Smooth muscle cell (in vitro differentiated cells): ENCODE measurements at regions not wholly inside any gene's neighbourhood (a gene's known extent, or its start where the extent isn't known, plus 50 kb on each side); places are given as distances from the start of the nearest gene placed in this dataset.

ENCODE experiments used
- DNase-seq: peaks from one replicate; lab custom pipeline; 2025; ENCODE audit not compliant: unreplicated experiment; lab: John Stamatoyannopoulos, UW
- H2AFZ ChIP-seq: fragments of 200-600 bp; sonication (generic); 2 replicates; pipeline ENCODE4 v1.6.0; 2016; ENCODE audit warnings: antibody characterized with exemption, low read depth, mild to moderate bottlenecking
- H3F3A ChIP-seq: fragments of 200-600 bp; sonication (generic); 2 replicates; pipeline ENCODE4 v1.6.0; 2017; ENCODE audit warnings: antibody characterized with exemption, low read depth
- H3K27ac ChIP-seq: fragments of 200-600 bp; sonication (generic); 2 replicates; pipeline ENCODE4 v1.5.1; 2016; ENCODE audit warnings: low read depth, mild to moderate bottlenecking
- H3K27me3 ChIP-seq: fragments of 200-600 bp; sonication (generic); 2 replicates; pipeline ENCODE4 v1.6.1; 2016; ENCODE audit warnings: low read depth, mild to moderate bottlenecking
- H3K36me3 ChIP-seq: fragments of 200-600 bp; sonication (generic); 2 replicates; pipeline ENCODE4 v1.5.1; 2016; ENCODE audit warnings: low read depth
- H3K4me1 ChIP-seq: fragments of 200-600 bp; sonication (generic); 2 replicates; pipeline ENCODE4 v1.5.1; 2016; ENCODE audit warnings: low read depth
- H3K4me2 ChIP-seq: fragments of 200-600 bp; sonication (generic); 2 replicates; pipeline ENCODE4 v1.6.0; 2016; ENCODE audit warnings: mild to moderate bottlenecking
- H3K4me3 ChIP-seq: fragments of 200-600 bp; sonication (generic); 2 replicates; pipeline ENCODE4 v1.5.1; 2016; ENCODE audit warnings: mild to moderate bottlenecking
- H3K79me2 ChIP-seq: fragments of 200-600 bp; sonication (generic); 2 replicates; pipeline ENCODE4 v1.6.0; 2016; ENCODE audit warnings: low read depth, mild to moderate bottlenecking
- H3K9ac ChIP-seq: fragments of 200-600 bp; sonication (generic); 2 replicates; pipeline ENCODE4 v1.6.0; 2016; ENCODE audit warnings: low read depth
- H3K9me3 ChIP-seq: fragments of 200-600 bp; sonication (generic); replicated peaks from 2 replicates; pipeline ENCODE4 v1.5.1; 2016; ENCODE audit warnings: low read depth
- H4K20me1 ChIP-seq: fragments of 200-600 bp; sonication (generic); 2 replicates; pipeline ENCODE4 v1.6.0; 2016; ENCODE audit warnings: low read depth
- WGBS: methylation state at CpG from one replicate; pipeline ENCODE4 v1.1.7; 2016; ENCODE audit warnings: low lambda C conversion rate; 5-methylcytosine and 5-hydroxymethylcytosine counted together
- TF ChIP-seq, protein P1 (sequence below): fragments of 200-600 bp; sonication (generic); IDR thresholded peaks from 2 replicates; pipeline ENCODE4 v1.5.1; 2017; ENCODE audit warnings: borderline replicate concordance, mild to moderate bottlenecking, antibody characterized with exemption; ENCODE audit not compliant: insufficient read depth, poor library complexity, severe bottlenecking

DNA sequence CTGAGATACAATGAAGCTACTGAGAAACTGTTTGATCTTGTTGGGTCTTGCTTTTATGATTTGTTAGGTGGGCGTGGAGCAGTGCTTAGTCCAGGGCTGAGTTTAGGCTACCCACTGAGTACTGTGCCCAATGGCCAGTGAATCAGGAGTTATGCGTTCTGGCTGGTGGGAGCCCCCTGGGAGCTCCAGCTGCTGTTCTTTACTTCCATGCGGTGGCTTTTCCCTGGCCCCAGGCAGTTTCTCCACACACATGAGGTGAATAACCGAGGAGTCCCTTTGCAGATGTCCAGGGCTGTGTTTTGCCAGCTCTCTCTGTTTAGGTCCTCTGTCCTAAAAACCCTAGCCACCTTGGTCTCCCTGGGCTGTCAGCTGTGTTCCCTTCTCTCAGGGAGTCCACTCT lies 106.5 kb downstream of the KLF13 start:
- Histone ChIP-seq H3K9me3 (no peaks in the 10 kb centered on the region), H3F3A (peaks cover 3% of the 10 kb centered on the region), H3K4me1 (no peaks in the 10 kb centered on the region), H3K36me3 (no peaks in the 10 kb centered on the region), H3K4me2 (no peak overlapping the region), H3K79me2 (no peaks in the 10 kb centered on the region), H3K27ac (peak overlapping the region; percentile 99), H2AFZ (no peak overlapping the region), H3K27me3 (no peaks in the 10 kb centered on the region), H3K4me3 (no peak overlapping the region), H3K9ac (no peak overlapping the region), H4K20me1 (no peaks in the 10 kb centered on the region)
- TF ChIP-seq, protein P1, sequence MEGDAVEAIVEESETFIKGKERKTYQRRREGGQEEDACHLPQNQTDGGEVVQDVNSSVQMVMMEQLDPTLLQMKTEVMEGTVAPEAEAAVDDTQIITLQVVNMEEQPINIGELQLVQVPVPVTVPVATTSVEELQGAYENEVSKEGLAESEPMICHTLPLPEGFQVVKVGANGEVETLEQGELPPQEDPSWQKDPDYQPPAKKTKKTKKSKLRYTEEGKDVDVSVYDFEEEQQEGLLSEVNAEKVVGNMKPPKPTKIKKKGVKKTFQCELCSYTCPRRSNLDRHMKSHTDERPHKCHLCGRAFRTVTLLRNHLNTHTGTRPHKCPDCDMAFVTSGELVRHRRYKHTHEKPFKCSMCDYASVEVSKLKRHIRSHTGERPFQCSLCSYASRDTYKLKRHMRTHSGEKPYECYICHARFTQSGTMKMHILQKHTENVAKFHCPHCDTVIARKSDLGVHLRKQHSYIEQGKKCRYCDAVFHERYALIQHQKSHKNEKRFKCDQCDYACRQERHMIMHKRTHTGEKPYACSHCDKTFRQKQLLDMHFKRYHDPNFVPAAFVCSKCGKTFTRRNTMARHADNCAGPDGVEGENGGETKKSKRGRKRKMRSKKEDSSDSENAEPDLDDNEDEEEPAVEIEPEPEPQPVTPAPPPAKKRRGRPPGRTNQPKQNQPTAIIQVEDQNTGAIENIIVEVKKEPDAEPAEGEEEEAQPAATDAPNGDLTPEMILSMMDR: no peak
- 73% methylated on average over 4 of the region's 4 CpGs for WGBS
- no peak for DNase-seq

DNA sequence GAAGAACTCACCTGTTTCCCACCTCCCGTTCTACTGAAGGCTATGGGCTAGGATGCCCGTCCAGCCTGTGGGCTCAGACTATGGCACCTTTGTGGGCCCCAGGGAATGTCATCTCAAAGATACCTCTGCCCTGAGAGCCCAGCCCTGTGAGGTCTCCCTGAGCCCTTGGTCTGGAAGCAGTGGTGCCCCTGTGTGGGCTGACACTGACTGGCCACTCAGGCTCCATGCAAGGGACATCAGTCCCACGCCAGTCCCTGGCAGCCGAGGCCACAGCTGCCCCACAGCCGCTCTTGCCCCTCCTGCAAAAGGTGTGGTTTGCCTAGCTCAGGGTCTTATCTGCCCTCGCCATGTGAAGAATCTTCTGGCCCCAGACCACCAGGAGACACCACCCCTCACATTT lies 106.9 kb downstream of the KLF13 start:
- Histone ChIP-seq H3K79me2 (no peaks in the 10 kb centered on the region), H3K27ac (peak overlapping the region; percentile 99), H3K36me3 (no peaks in the 10 kb centered on the region), H3K4me1 (no peaks in the 10 kb centered on the region), H3K4me3 (no peak overlapping the region), H4K20me1 (no peaks in the 10 kb centered on the region), H3K27me3 (no peaks in the 10 kb centered on the region), H3K4me2 (no peak overlapping the region), H3F3A (peaks cover 3% of the 10 kb centered on the region), H2AFZ (no peak overlapping the region), H3K9me3 (no peaks in the 10 kb centered on the region), H3K9ac (peak overlapping the region; percentile 96)
- TF ChIP-seq, protein P1: no peak
- 98% methylated on average over 6 of the region's 6 CpGs for WGBS
- DNase-seq: no peak

DNA sequence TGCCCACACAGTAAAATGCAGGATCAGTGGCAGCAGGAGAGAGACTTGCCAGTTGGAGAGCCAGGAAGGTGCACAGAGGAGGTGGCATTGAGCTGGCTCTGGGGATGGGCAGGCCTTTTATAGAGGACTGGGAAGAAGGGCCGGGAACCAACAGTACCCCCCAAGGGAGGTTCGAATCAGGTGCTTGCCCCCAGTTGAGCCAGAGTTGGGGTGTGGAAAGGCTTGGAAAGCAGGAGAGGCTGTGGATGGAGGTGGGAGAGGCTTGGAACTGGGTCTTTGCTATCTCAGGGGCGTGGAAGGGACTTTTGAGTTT lies 107.6 kb downstream of the KLF13 start:
- H3K4me2 ChIP-seq: peak overlapping the region; percentile 80
- no peaks in the 10 kb centered on the region for H3K4me1 ChIP-seq
- H3K9me3 ChIP-seq: no peaks in the 10 kb centered on the region
- no peak overlapping the region for H2AFZ ChIP-seq
- H4K20me1 ChIP-seq: no peaks in the 10 kb centered on the region
- H3K27ac ChIP-seq: peak overlapping the region; percentile 99
- H3K36me3 ChIP-seq: no peaks in the 10 kb centered on the region
- DNase-seq: no peak
- H3K9ac ChIP-seq: peak overlapping the region; percentile 96
- no peak overlapping the region for H3K4me3 ChIP-seq
- 76% methylated on average over 3 of the region's 3 CpGs for WGBS
- H3K79me2 ChIP-seq: no peaks in the 10 kb centered on the region
- TF ChIP-seq, protein P1: no peak
- H3K27me3 ChIP-seq: no peaks in the 10 kb centered on the region
- H3F3A ChIP-seq: peaks cover 3% of the 10 kb centered on the region

DNA sequence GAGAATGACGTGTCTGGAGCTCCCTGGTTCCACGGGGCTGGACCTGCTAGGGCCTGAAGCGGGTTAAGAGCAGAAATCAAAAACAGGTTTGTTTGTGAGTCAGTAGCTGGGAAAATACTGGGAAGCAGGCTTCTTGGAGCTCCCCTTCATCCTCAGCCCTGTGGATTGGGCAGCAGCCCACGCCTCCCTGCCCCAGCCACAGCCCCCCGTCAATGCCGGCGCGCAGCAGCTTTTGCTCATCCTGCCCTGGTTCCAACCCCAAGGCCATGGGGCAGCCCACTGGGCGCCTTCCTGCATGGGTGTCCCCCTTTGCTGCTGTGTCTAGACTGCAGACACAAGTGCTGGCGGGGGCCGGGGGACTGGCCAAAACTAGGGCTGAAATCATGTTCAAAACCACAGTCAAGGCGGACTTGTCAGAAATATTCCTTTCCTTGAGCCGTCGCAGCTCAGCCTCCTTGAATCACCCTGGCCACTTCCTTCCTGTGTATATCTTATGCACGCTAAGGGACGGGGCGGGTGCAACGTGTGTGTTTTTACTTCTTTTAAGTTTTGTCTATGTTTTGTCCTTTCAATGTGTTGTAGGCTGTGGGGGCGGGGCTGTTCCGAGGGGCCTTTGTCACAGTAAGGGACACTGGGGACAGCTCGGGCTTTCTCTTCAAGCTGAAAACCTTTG lies 108.1 kb downstream of the KLF13 start:
- H3K79me2 ChIP-seq: no peaks in the 10 kb centered on the region
- no peak for DNase-seq
- H3F3A ChIP-seq: peaks cover 3% of the 10 kb centered on the region
- peak overlapping the region; percentile 19 for H3K4me3 ChIP-seq
- TF ChIP-seq, protein P1: no peak
- no peaks in the 10 kb centered on the region for H3K9me3 ChIP-seq
- H3K4me2 ChIP-seq: peak overlapping the region; percentile 80
- H3K4me1 ChIP-seq: no peaks in the 10 kb centered on the region
- H4K20me1 ChIP-seq: no peaks in the 10 kb centered on the region
- peak overlapping the region; percentile 99 for H3K27ac ChIP-seq
- H3K9ac ChIP-seq: peak overlapping the region; percentile 96
- WGBS: 40% methylated on average over 21 of the region's 21 CpGs
- no peaks in the 10 kb centered on the region for H3K36me3 ChIP-seq
- no peak overlapping the region for H2AFZ ChIP-seq
- no peaks in the 10 kb centered on the region for H3K27me3 ChIP-seq
